ENCODE measurements at regions not wholly inside any gene's neighbourhood (a gene's known extent, or its start where the extent isn't known, plus 50 kb on each side); places are given as distances from the start of the nearest gene placed in this dataset.
A peak's percentile ranks its signal among the peaks of the same experiment; 100 is the strongest.
"Not testable (repeated sequence)": the region's sequence is repeated elsewhere in the genome, so short reads cannot be mapped to it uniquely, and the experiment has no call there.

- no peak overlapping the region for H3K27ac Mint-ChIP-seq
- no peaks in the 10 kb centered on the region for H3K9me3 Mint-ChIP-seq
- H3K36me3 Mint-ChIP-seq: no peaks in the 10 kb centered on the region
- no peaks in the 10 kb centered on the region for H3K4me1 Mint-ChIP-seq
- H3K27me3 Mint-ChIP-seq: peaks cover 4% of the 10 kb centered on the region
- H3K4me3 Mint-ChIP-seq: no peak overlapping the region
Measured at GRCh38 chr10:32182476-32182875, 126.3 kb upstream of the KIF5B start.

GRCh38 chr10:32180390-32181280 is 124.4 kb upstream of the KIF5B start:
- peaks cover 2% of the 10 kb centered on the region for H3K27me3 Mint-ChIP-seq
- no peaks in the 10 kb centered on the region for H3K9me3 Mint-ChIP-seq
- no peak overlapping the region for H3K27ac Mint-ChIP-seq
- H3K4me1 Mint-ChIP-seq: peaks cover 0 to 3% (median 0%) of the 10 kb centered on the region in 3 donors
- H3K36me3 Mint-ChIP-seq: no peaks in the 10 kb centered on the region
- no peak overlapping the region for H3K4me3 Mint-ChIP-seq

- no peaks in the 10 kb centered on the region for H3K9me3 Mint-ChIP-seq
- no peak overlapping the region for H3K4me3 Mint-ChIP-seq
Measured at GRCh38 chr10:32179836-32180235, 123.6 kb upstream of the KIF5B start.

GRCh38 chr10:32177594-32177993 is 121.4 kb upstream of the KIF5B start:
- H3K9me3 Mint-ChIP-seq, H3K27ac Mint-ChIP-seq, H3K4me1 Mint-ChIP-seq, H3K4me3 Mint-ChIP-seq, H3K36me3 Mint-ChIP-seq, H3K27me3 Mint-ChIP-seq: not testable (repeated sequence)

More at GRCh38 chr10:32179836-32180235, 123.6 kb upstream of the KIF5B start:
- Mint-ChIP-seq H3K4me1 (peaks cover 0 to 3% (median 0%) of the 10 kb centered on the region in 3 donors), H3K36me3 (no peaks in the 10 kb centered on the region), H3K27ac (no peak overlapping the region), H3K27me3 (peaks cover 2% of the 10 kb centered on the region)

GRCh38 chr10:32175629-32176028 is 119.4 kb upstream of the KIF5B start:
- no peaks in the 10 kb centered on the region for H3K36me3 Mint-ChIP-seq

GRCh38 chr10:32174349-32174893 is 118.2 kb upstream of the KIF5B start:
- Mint-ChIP-seq H3K27me3 (peaks cover 2% of the 10 kb centered on the region), H3K27ac (no peak overlapping the region), H3K4me3 (no peak overlapping the region), H3K4me1 (peaks cover 0 to 3% (median 2%) of the 10 kb centered on the region in 3 donors), H3K9me3 (peaks cover 0 to 4% (median 0%) of the 10 kb centered on the region in 3 donors), H3K36me3 (no peaks in the 10 kb centered on the region)

More at GRCh38 chr10:32175629-32176028, 119.4 kb upstream of the KIF5B start:
- H3K27ac Mint-ChIP-seq: no peak overlapping the region
- H3K4me3 Mint-ChIP-seq: no peak overlapping the region
- no peaks in the 10 kb centered on the region for H3K27me3 Mint-ChIP-seq
- H3K4me1 Mint-ChIP-seq: peaks cover 0 to 3% (median 0%) of the 10 kb centered on the region in 3 donors
- peaks cover 0 to 4% (median 0%) of the 10 kb centered on the region in 3 donors for H3K9me3 Mint-ChIP-seq

- H3K27me3 Mint-ChIP-seq: peaks cover 6% of the 10 kb centered on the region
- H3K36me3 Mint-ChIP-seq: no peaks in the 10 kb centered on the region
- no peak overlapping the region for H3K27ac Mint-ChIP-seq
- no peak overlapping the region for H3K4me3 Mint-ChIP-seq
- H3K4me1 Mint-ChIP-seq: peaks cover 0 to 2% (median 0%) of the 10 kb centered on the region in 3 donors
- H3K9me3 Mint-ChIP-seq: peaks cover 0 to 4% (median 0%) of the 10 kb centered on the region in 3 donors
Measured at GRCh38 chr10:32171204-32171603, 115.0 kb upstream of the KIF5B start.

GRCh38 chr10:32169556-32169955 is 113.3 kb upstream of the KIF5B start:
- no peak overlapping the region for H3K27ac Mint-ChIP-seq
- H3K4me3 Mint-ChIP-seq: no peak overlapping the region
- H3K27me3 Mint-ChIP-seq: peaks cover 13% of the 10 kb centered on the region
- peaks cover 2% of the 10 kb centered on the region for H3K36me3 Mint-ChIP-seq
- H3K9me3 Mint-ChIP-seq: peaks cover 0 to 4% (median 0%) of the 10 kb centered on the region in 3 donors
- H3K4me1 Mint-ChIP-seq: peaks cover 0 to 2% (median 0%) of the 10 kb centered on the region in 3 donors

GRCh38 chr10:32167450-32167849 is 111.2 kb upstream of the KIF5B start:
- Mint-ChIP-seq H3K9me3 (no peaks in the 10 kb centered on the region), H3K27ac (peak overlapping the region in 1 of 3 donors; percentile 47), H3K4me1 (peaks cover 0 to 2% (median 0%) of the 10 kb centered on the region in 3 donors), H3K4me3 (no peak overlapping the region), H3K36me3 (peaks cover 2% of the 10 kb centered on the region), H3K27me3 (peaks cover 13% of the 10 kb centered on the region)

GRCh38 chr10:32166365-32166764 is 110.1 kb upstream of the KIF5B start:
- Mint-ChIP-seq H3K4me3 (no peak overlapping the region), H3K36me3 (peaks cover 3% of the 10 kb centered on the region), H3K27ac (no peak overlapping the region), H3K27me3 (peaks cover 13% of the 10 kb centered on the region), H3K9me3 (no peaks in the 10 kb centered on the region), H3K4me1 (peaks cover 0 to 2% (median 0%) of the 10 kb centered on the region in 3 donors)

GRCh38 chr10:32163762-32164148 is 107.5 kb upstream of the KIF5B start:
- Mint-ChIP-seq H3K27me3 (peaks cover 11% of the 10 kb centered on the region), H3K4me1 (no peaks in the 10 kb centered on the region), H3K27ac (no peak overlapping the region), H3K4me3 (peak overlapping the region in 1 of 4 donors; percentile 54), H3K36me3 (peaks cover 3% of the 10 kb centered on the region), H3K9me3 (no peaks in the 10 kb centered on the region)

GRCh38 chr10:32163071-32163761 is 107.0 kb upstream of the KIF5B start:
- H3K27me3 Mint-ChIP-seq: peaks cover 9% of the 10 kb centered on the region
- H3K4me3 Mint-ChIP-seq: no peak overlapping the region
- H3K4me1 Mint-ChIP-seq: no peaks in the 10 kb centered on the region
- H3K27ac Mint-ChIP-seq: no peak overlapping the region
- no peaks in the 10 kb centered on the region for H3K9me3 Mint-ChIP-seq
- H3K36me3 Mint-ChIP-seq: peaks cover 3% of the 10 kb centered on the region

GRCh38 chr10:32161586-32161985 is 105.4 kb upstream of the KIF5B start:
- Mint-ChIP-seq H3K4me1 (no peaks in the 10 kb centered on the region), H3K9me3 (no peaks in the 10 kb centered on the region), H3K27ac (no peak overlapping the region), H3K27me3 (peaks cover 9% of the 10 kb centered on the region), H3K4me3 (no peak overlapping the region), H3K36me3 (peaks cover 3% of the 10 kb centered on the region)

GRCh38 chr10:32160864-32161263 is 104.6 kb upstream of the KIF5B start:
- Mint-ChIP-seq H3K4me3 (no peak overlapping the region), H3K27me3 (peaks cover 7% of the 10 kb centered on the region), H3K36me3 (peaks cover 3% of the 10 kb centered on the region), H3K27ac (no peak overlapping the region), H3K4me1 (no peaks in the 10 kb centered on the region), H3K9me3 (no peaks in the 10 kb centered on the region)

GRCh38 chr10:32159264-32159663 is 103.0 kb upstream of the KIF5B start:
- H3K4me3 Mint-ChIP-seq: no peak overlapping the region
- no peak overlapping the region for H3K27ac Mint-ChIP-seq

More at GRCh38 chr10:32159264-32159663, 103.0 kb upstream of the KIF5B start:
- Mint-ChIP-seq H3K9me3 (peaks cover 0 to 9% (median 0%) of the 10 kb centered on the region in 3 donors), H3K27me3 (no peaks in the 10 kb centered on the region), H3K4me1 (no peaks in the 10 kb centered on the region), H3K36me3 (peaks cover 2% of the 10 kb centered on the region)

All from IgD-negative memory B cell (primary cell).